HG02759 (cell line): ENCODE measurements at regions not wholly inside any gene's neighbourhood (a gene's known extent, or its start where the extent isn't known, plus 50 kb on each side); places are given as distances from the start of the nearest gene placed in this dataset.
A peak's percentile ranks its signal among the peaks of the same experiment; 100 is the strongest.

ENCODE experiments used
- ATAC-seq: cut with Tn5 transposase; IDR thresholded peaks from one replicate; pipeline ENCODE4 v1.9.1; 2021; ENCODE audit warnings: mild to moderate bottlenecking, moderate library complexity; ENCODE audit not compliant: unreplicated experiment

GRCh38 chr12:25058012-25058411 is 109.1 kb upstream of the BCAT1 start:
- ATAC-seq = no peak

- ATAC-seq = no peak
Observed at GRCh38 chr12:25056486-25057130, 107.7 kb upstream of the BCAT1 start.

DNA sequence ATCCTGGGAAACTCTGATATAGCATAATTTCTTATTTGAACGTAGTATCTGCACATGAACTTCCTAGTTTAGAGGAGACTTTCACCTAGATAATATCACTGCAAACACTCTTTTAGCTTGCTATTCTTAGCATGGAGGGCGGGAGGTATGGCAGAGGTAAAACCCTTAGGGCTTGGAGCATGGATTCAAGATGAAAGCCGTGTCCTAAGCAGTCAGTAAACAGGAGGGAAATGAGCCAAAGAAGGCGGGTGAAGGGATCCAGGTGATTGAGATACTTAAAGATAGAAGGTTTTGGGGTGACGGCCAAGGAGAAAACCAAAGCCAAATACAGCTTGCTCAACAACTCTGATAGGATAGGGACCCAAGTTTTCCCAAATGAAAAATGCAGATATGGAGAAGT is 107.1 kb upstream of the BCAT1 start:
- no peak for ATAC-seq

DNA sequence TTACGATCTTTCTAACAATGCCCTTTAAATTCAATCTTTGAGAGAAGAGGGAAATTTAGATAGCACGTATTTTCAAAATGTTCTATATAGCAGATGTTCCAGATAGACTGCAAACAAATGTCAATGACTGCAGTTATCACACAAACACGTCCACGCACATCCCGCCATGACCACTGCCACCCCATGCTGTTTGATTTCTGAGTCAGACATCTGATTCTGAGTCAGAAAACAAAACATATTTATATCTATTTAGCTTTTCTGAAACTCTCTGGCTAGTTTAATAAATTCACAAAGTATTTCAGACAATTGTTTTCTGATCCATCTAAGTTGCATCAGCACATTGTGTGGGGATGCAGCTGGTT is 105.9 kb upstream of the BCAT1 start:
- peak; percentile 27 for ATAC-seq

- no peak for ATAC-seq
Observed at GRCh38 chr12:25054076-25054782, 105.3 kb upstream of the BCAT1 start.

DNA sequence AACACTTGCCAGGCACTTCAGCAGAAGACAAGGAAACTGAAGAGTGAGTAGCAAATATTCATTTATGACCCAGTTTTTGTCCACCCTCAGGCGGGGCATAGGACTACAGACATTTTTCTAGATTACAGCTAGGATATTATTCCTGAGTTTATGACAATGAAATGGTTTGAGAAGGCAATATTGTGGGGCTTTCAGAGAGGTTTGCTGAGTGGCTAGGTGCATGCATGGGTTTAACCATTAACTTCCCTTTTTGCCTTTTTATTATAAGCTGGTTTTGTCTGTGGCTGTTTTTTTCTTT is 104.0 kb upstream of the BCAT1 start:
- no peak for ATAC-seq

DNA sequence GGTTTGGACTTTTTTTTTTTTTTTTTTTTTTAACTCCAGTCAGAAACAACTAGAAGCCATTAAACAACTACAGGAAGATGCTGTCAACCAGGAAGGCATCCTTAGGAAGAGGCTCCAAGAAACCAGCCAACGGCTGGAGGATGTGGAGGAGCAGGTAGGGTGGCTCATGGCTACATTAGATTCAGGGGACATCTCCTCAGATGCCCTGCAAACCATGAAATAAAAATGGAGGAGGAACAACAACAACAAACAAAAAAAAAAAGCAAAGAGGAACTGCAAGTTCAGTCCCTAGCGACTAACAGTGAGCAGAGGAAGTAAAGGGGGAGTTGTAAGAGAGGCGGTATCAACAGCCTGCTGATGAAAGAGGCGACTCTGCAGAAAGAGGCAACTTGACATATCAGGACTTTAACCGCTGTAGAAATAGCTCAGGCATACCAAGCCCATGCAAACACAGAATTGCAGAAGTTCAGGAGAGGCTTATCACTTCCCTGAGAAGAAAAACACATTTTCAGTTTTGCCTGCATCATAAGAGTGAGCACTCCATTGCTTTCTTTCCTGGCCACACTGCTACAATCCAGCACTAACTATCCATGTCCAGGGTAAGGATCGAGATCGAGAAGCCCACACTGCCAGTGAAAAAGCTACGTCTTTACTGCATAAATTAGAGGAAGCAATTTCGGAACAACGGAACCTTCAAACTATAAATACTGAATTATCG is 103.5 kb upstream of the BCAT1 start:
- ATAC-seq = peak; percentile 73

DNA sequence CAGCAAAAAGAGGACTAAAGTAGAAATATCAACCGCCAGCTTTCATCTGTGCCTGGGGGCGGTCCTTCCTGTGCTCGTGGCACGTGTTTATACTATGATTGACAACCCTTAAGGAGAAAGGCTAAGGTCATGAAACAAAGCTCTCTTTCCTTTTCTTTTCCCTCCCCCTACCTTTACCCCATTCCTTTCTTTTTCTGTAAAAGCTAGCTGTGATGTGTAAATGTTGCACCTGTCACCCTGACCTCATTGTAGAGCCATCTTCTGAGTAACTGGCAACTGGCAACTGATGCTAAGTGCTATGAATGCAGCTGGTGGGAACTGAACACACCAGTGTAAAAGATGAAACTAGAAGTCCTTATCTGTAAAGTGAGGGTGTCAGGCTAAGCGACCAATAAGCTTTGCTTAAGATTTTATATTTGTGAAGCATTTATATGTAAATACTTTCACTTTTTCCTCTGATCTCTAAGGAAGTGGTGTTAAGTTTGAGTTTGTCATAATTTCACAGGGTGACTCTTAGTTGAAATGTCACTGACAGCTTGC is 102.8 kb upstream of the BCAT1 start:
- ATAC-seq = peak; percentile 57

GRCh38 chr12:25051171-25051570 is 102.3 kb upstream of the BCAT1 start:
- no peak for ATAC-seq

- no peak for ATAC-seq
Observed at GRCh38 chr12:25045869-25046268, 97.0 kb upstream of the BCAT1 start.

GRCh38 chr12:25041006-25041741 is 92.3 kb upstream of the BCAT1 start:
- ATAC-seq = peak; percentile 75

- ATAC-seq = no peak
Observed at GRCh38 chr12:25040593-25040992, 91.7 kb upstream of the BCAT1 start.

DNA sequence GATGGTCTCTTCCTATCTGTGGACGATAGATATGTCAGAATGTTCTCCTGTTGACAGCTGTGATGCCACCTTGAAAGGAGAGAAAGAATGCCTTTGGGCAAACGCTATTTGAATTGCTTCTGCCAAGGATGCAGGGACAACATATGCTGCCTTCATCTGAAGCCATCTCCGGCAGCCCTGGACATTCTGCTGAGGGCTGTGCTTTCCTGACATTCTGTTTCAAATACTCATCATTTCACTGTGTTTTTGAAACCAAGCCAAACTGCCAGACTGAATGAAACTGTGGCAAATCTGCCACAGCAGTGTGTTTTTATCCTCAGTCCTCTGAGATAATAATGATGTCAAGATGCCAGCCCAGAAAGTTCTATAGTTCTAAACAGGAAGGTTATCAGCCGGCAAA is 85.8 kb upstream of the BCAT1 start:
- ATAC-seq = no peak

GRCh38 chr12:25025951-25026490 is 77.1 kb upstream of the BCAT1 start:
- no peak for ATAC-seq

GRCh38 chr12:25025260-25025659 is 76.4 kb upstream of the BCAT1 start:
- ATAC-seq = no peak

- no peak for ATAC-seq
Observed at GRCh38 chr12:25023808-25024207, 74.9 kb upstream of the BCAT1 start.

- ATAC-seq = peak; percentile 87
Observed at GRCh38 chr12:25020621-25021243, 71.8 kb upstream of the BCAT1 start.

- no peak for ATAC-seq
Observed at GRCh38 chr12:25018146-25018545, 69.2 kb upstream of the BCAT1 start.

DNA sequence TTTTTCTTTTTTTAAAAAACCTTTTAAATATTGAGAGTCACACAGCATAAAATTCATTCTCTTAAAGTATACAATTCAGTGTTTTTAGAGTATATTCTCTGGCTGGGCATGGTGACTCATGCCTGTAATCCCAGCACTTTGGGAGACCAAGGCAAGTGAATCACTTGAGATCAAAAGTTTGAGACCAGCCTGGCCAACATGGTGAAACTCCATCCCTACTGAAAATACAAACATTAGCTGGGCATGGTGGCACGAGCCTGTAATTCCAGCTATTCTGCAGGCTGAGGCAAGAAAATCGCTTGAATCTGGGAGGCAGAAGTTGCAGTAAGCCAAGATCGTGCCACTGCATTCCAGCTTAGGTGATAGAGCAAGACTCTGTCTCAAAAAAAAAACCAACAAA is 68.4 kb upstream of the BCAT1 start:
- ATAC-seq = no peak

DNA sequence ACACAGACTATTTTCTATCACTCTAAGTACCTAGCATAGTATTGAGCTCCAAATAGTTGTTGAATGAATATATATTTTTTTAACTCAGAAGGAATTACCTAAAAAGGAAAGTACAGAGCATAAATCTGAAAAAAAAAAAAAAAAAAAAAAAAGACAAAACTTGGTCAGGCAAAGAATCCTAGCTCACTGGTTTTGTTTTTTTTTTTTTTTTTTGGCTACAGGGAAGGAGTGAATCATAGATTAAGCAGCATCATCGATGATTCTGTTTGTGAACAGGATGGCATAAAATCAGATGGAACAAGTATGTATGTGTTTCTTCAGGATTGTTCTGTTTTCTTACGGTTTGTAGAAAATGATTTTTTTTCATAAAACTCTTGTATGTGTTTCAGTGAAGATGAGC is 66.1 kb upstream of the BCAT1 start:
- ATAC-seq = no peak

GRCh38 chr12:25013061-25013460 is 64.2 kb upstream of the BCAT1 start:
- no peak for ATAC-seq
